Calu3 (cell line): ENCODE measurements at regions not wholly inside any gene's neighbourhood (a gene's known extent, or its start where the extent isn't known, plus 50 kb on each side); places are given as distances from the start of the nearest gene placed in this dataset.

Experiments used
- BruUV-seq: library from RNA; stranded (reverse); fragments of 400-500 nt; replicated peaks from 2 replicates; lab custom pipeline; 2021; lab: Mats Ljungman, UMichigan
- CTCF ChIA-PET: fragments of 300-600 bp; sonication (Branson Sonifier 250); formaldehyde crosslinking; loops from one replicate; lab custom pipeline; 2022; ENCODE audit warnings: antibody characterized with exemption; lab: Charles Lee
- DNase-seq: peaks from one replicate; pipeline ENCODE4 v3.0.0; 2022
- H3K27ac Mint-ChIP-seq: one replicate; pipeline ENCODE4 v1.8.0; 2022; ENCODE audit warnings: mixed read lengths; ENCODE audit not compliant: unreplicated experiment
- H3K27me3 Mint-ChIP-seq: one replicate; pipeline ENCODE4 v1.8.0; 2022; ENCODE audit warnings: mixed read lengths; ENCODE audit not compliant: unreplicated experiment
- H3K36me3 Mint-ChIP-seq: one replicate; pipeline ENCODE4 v1.8.0; 2022; ENCODE audit warnings: mild to moderate bottlenecking, moderate library complexity, mixed read lengths; ENCODE audit not compliant: insufficient read depth, unreplicated experiment
- H3K4me1 Mint-ChIP-seq: one replicate; pipeline ENCODE4 v1.8.0; 2022; ENCODE audit warnings: mild to moderate bottlenecking, low read depth, mixed read lengths; ENCODE audit not compliant: unreplicated experiment
- H3K4me3 Mint-ChIP-seq: one replicate; pipeline ENCODE4 v1.8.0; 2022; ENCODE audit warnings: mild to moderate bottlenecking, low read depth, moderate library complexity, mixed read lengths; ENCODE audit not compliant: unreplicated experiment
- H3K9me3 Mint-ChIP-seq: one replicate; pipeline ENCODE4 v1.8.0; 2022; ENCODE audit warnings: low read depth, mixed read lengths; ENCODE audit not compliant: unreplicated experiment
- CTCF ChIP-seq: fragments of 200-600 bp; IDR thresholded peaks from one replicate; pipeline ENCODE4 v1.8.0; 2022; ENCODE audit warnings: antibody characterized with exemption; ENCODE audit not compliant: unreplicated experiment
- intact Hi-C: fragments of 100-400 bp; cut with micrococcal nuclease; formaldehyde crosslinking; loops from one replicate; pipeline ENCODE4 v1.10.0; 2022; ENCODE audit not compliant: unreplicated experiment

GRCh38 chr5:2848619-2849018 lies 97.1 kb upstream of the IRX2 start:
- intact Hi-C loops: no loop called here
- no peak overlapping the region for H3K4me3 Mint-ChIP-seq
- no peak for DNase-seq
- no peak overlapping the region for H3K27ac Mint-ChIP-seq
- no peak for TF ChIP-seq CTCF
- H3K9me3 Mint-ChIP-seq: peaks cover 15% of the 10 kb centered on the region
- BruUV-seq: no TSS peak
- H3K36me3 Mint-ChIP-seq: no peaks in the 10 kb centered on the region
- CTCF ChIA-PET: no interaction called here
- H3K27me3 Mint-ChIP-seq: no peaks in the 10 kb centered on the region
- no peaks in the 10 kb centered on the region for H3K4me1 Mint-ChIP-seq

GRCh38 chr5:2847608-2848007 lies 96.1 kb upstream of the IRX2 start:
- H3K36me3 Mint-ChIP-seq: no peaks in the 10 kb centered on the region
- no peak overlapping the region for H3K4me3 Mint-ChIP-seq
- no peaks in the 10 kb centered on the region for H3K4me1 Mint-ChIP-seq
- intact Hi-C loops: no loop called here
- CTCF ChIA-PET: no interaction called here
- no peak for TF ChIP-seq CTCF
- no peak for DNase-seq
- no peak overlapping the region for H3K27ac Mint-ChIP-seq
- peaks cover 11% of the 10 kb centered on the region for H3K9me3 Mint-ChIP-seq
- BruUV-seq: no TSS peak
- no peaks in the 10 kb centered on the region for H3K27me3 Mint-ChIP-seq

GRCh38 chr5:2841208-2841607 lies 89.7 kb upstream of the IRX2 start:
- Mint-ChIP-seq H3K4me3 (no peak overlapping the region), H3K27me3 (no peaks in the 10 kb centered on the region), H3K9me3 (peaks cover 12% of the 10 kb centered on the region), H3K4me1 (no peaks in the 10 kb centered on the region), H3K36me3 (no peaks in the 10 kb centered on the region), H3K27ac (no peak overlapping the region)
- no peak for TF ChIP-seq CTCF
- no TSS peak for BruUV-seq
- CTCF ChIA-PET: no interaction called here
- no peak for DNase-seq
- intact Hi-C loops: no loop called here

DNA sequence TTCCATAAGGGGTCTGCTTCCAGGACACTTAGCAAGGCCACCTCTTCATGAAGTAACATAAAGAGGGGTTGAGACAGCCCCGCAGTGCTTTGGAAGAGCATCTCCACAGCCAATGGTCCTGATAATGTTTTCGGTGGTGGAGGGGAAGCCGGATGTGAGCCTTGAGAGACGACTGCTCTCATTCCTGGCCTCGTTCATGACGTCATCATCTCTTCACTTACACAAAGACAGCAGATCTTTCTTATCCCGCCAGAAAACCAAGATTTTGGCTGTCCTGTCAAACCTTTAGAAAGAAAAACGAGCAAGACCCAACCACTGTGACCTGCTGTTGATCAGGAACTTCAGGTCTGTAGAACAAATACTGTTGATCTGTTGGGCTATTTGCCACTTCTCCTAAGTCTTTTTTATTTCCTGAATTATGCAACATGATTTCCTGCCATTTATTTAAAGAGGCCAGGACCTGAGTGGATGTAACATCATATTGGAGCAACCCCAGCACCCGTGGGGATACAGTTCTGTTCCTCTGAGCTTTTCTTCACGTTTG lies 89.0 kb upstream of the IRX2 start:
- peaks cover 8% of the 10 kb centered on the region for H3K9me3 Mint-ChIP-seq
- no peak for TF ChIP-seq CTCF
- intact Hi-C loops: no loop called here
- H3K27ac Mint-ChIP-seq: no peak overlapping the region
- CTCF ChIA-PET: no interaction called here
- no TSS peak for BruUV-seq
- no peaks in the 10 kb centered on the region for H3K4me1 Mint-ChIP-seq
- no peaks in the 10 kb centered on the region for H3K36me3 Mint-ChIP-seq
- H3K4me3 Mint-ChIP-seq: no peak overlapping the region
- no peak for DNase-seq
- H3K27me3 Mint-ChIP-seq: no peaks in the 10 kb centered on the region
